Calu3 (cell line): ENCODE measurements at regions not wholly inside any gene's neighbourhood (a gene's known extent, or its start where the extent isn't known, plus 50 kb on each side); places are given as distances from the start of the nearest gene placed in this dataset.

Source experiments
- BruUV-seq: library from RNA; stranded (reverse); fragments of 400-500 nt; replicated peaks from 2 replicates; lab custom pipeline; 2021; lab: Mats Ljungman, UMichigan
- CTCF ChIA-PET: fragments of 300-600 bp; sonication (Branson Sonifier 250); formaldehyde crosslinking; loops from one replicate; lab custom pipeline; 2022; ENCODE audit warnings: antibody characterized with exemption; lab: Charles Lee
- DNase-seq: peaks from one replicate; pipeline ENCODE4 v3.0.0; 2022
- H3K27ac Mint-ChIP-seq: one replicate; pipeline ENCODE4 v1.8.0; 2022; ENCODE audit warnings: mixed read lengths; ENCODE audit not compliant: unreplicated experiment
- H3K27me3 Mint-ChIP-seq: one replicate; pipeline ENCODE4 v1.8.0; 2022; ENCODE audit warnings: mixed read lengths; ENCODE audit not compliant: unreplicated experiment
- H3K36me3 Mint-ChIP-seq: one replicate; pipeline ENCODE4 v1.8.0; 2022; ENCODE audit warnings: mild to moderate bottlenecking, moderate library complexity, mixed read lengths; ENCODE audit not compliant: insufficient read depth, unreplicated experiment
- H3K4me1 Mint-ChIP-seq: one replicate; pipeline ENCODE4 v1.8.0; 2022; ENCODE audit warnings: mild to moderate bottlenecking, low read depth, mixed read lengths; ENCODE audit not compliant: unreplicated experiment
- H3K4me3 Mint-ChIP-seq: one replicate; pipeline ENCODE4 v1.8.0; 2022; ENCODE audit warnings: mild to moderate bottlenecking, low read depth, moderate library complexity, mixed read lengths; ENCODE audit not compliant: unreplicated experiment
- H3K9me3 Mint-ChIP-seq: one replicate; pipeline ENCODE4 v1.8.0; 2022; ENCODE audit warnings: low read depth, mixed read lengths; ENCODE audit not compliant: unreplicated experiment
- CTCF ChIP-seq: fragments of 200-600 bp; IDR thresholded peaks from one replicate; pipeline ENCODE4 v1.8.0; 2022; ENCODE audit warnings: antibody characterized with exemption; ENCODE audit not compliant: unreplicated experiment
- intact Hi-C: fragments of 100-400 bp; cut with micrococcal nuclease; formaldehyde crosslinking; loops from one replicate; pipeline ENCODE4 v1.10.0; 2022; ENCODE audit not compliant: unreplicated experiment

- no TSS peak for BruUV-seq
- TF ChIP-seq CTCF = no peak
- H3K27me3 Mint-ChIP-seq = peaks cover 74% of the 10 kb centered on the region
- intact Hi-C loops = no loop called here
- CTCF ChIA-PET = no interaction called here
- H3K9me3 Mint-ChIP-seq = peaks cover 9% of the 10 kb centered on the region
- no peak overlapping the region for H3K4me3 Mint-ChIP-seq
- H3K36me3 Mint-ChIP-seq = no peaks in the 10 kb centered on the region
- H3K27ac Mint-ChIP-seq = no peak overlapping the region
- no peaks in the 10 kb centered on the region for H3K4me1 Mint-ChIP-seq
- DNase-seq = no peak
Measured at GRCh38 chr3:72229952-72230351, 445.0 kb upstream of the PROK2 start.

DNA sequence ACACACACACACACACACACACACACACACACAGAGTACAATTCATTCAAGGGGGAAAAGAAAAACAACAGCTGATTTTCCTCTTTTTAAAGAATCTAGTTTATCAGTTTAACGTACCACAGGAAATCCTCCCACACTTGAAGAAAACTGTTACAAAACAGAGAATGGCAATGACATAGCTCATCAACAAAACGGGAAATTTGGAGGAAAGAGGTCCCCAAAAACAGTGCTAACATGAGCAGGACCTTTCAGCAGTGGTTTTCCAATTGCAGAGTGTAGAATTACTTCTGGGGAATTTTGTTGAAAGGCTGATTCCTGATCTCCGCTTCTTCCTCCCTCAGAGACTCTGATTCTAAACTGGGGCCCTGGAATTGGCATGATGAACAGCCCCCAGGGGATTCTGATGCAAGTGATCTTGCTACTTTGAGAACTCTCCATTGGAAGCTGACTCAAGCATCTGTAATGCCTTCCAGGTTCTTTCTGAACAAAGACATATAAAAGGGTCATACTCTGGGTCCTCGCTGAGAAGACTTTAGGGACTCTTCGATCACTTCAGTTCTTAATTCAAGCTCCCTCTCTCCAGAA, 442.6 kb upstream of the PROK2 start:
- no peak for TF ChIP-seq CTCF
- BruUV-seq = no TSS peak
- H3K4me3 Mint-ChIP-seq = no peak overlapping the region
- no peaks in the 10 kb centered on the region for H3K4me1 Mint-ChIP-seq
- H3K27ac Mint-ChIP-seq = no peak overlapping the region
- H3K36me3 Mint-ChIP-seq = no peaks in the 10 kb centered on the region
- CTCF ChIA-PET = interaction anchor here (0.5 to 0.7 kb wide), 3 partner anchors 17 to 143 kb away, joined by 3 read pairs; no protein-coding TSS in a partner anchor
- intact Hi-C loops = no loop called here
- H3K9me3 Mint-ChIP-seq = peaks cover 14% of the 10 kb centered on the region
- peaks cover 60% of the 10 kb centered on the region for H3K27me3 Mint-ChIP-seq
- no peak for DNase-seq

DNA sequence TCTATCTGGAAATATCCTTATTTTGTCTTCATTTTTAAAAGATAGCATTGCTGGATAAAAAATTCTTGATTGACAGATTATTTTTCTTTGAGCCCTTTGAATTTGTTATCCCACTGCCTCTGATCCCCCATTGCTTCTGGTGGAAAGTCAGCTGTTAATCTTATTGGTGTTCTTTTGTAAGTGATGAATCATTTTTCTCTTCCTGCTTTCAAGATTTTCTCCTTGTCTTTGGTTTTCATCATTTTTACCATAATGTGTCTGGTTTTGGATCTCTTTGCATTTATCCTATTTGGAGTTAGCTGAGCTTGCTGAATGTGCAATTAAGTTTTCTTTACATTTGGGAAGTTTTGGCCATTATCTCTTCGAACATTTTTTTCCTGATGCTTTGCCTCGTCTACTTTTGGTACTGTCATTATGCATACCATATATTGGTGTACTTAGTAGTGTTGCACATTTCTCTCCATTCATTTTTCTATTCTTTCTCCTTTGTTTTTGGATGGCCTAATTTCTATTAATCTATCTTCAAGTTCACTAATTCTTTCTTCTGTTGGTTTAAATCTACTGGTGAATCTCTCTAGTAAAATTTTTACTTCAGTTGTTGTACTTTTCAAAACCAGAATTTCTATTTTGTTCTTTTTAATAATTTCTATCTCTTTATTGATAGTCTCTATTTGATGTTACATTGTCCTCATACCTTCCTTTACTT, 440.0 kb upstream of the PROK2 start:
- no peak overlapping the region for H3K27ac Mint-ChIP-seq
- TF ChIP-seq CTCF = no peak
- intact Hi-C loops = no loop called here
- no peaks in the 10 kb centered on the region for H3K36me3 Mint-ChIP-seq
- no TSS peak for BruUV-seq
- CTCF ChIA-PET = no interaction called here
- H3K4me1 Mint-ChIP-seq = no peaks in the 10 kb centered on the region
- H3K4me3 Mint-ChIP-seq = no peak overlapping the region
- no peak for DNase-seq
- peaks cover 35% of the 10 kb centered on the region for H3K27me3 Mint-ChIP-seq
- H3K9me3 Mint-ChIP-seq = peaks cover 14% of the 10 kb centered on the region

GRCh38 chr3:72223628-72224027, 438.7 kb upstream of the PROK2 start:
- Mint-ChIP-seq H3K4me1 (no peaks in the 10 kb centered on the region), H3K4me3 (no peak overlapping the region), H3K36me3 (no peaks in the 10 kb centered on the region), H3K27ac (no peak overlapping the region), H3K9me3 (peaks cover 14% of the 10 kb centered on the region), H3K27me3 (peaks cover 28% of the 10 kb centered on the region)
- no TSS peak for BruUV-seq
- CTCF ChIA-PET = interaction anchor here (0.6 to 0.7 kb wide), 2 partner anchors 31 to 1500 kb away, joined by 3 to 4 read pairs; no protein-coding TSS in a partner anchor
- intact Hi-C loops = no loop called here
- no peak for DNase-seq
- no peak for TF ChIP-seq CTCF
